ENCODE measurements at regions not wholly inside any gene's neighbourhood (a gene's known extent, or its start where the extent isn't known, plus 50 kb on each side); places are given as distances from the start of the nearest gene placed in this dataset.

- H3K4me2 ChIP-seq (ENCODE audit: insufficient read depth in 1 of 2, low read depth in 2 of 2, low read length in 2 of 2), result no peak overlapping the region
- no peak overlapping the region for H2BK15ac ChIP-seq (ENCODE audit: low read length)
- H3K9me3 ChIP-seq (ENCODE audit: insufficient read depth in 2 of 2, low read depth in 1 of 2, low read length in 1 of 2), result peaks cover 2 to 4% of the 10 kb centered on the region in 2 experiments; a peak in 1 of 4 replicates
- H2BK12ac ChIP-seq (ENCODE audit: low read depth, low read length), result no peak overlapping the region
- H3K23me2 ChIP-seq (ENCODE audit: low read depth, low read length), result no peaks in the 10 kb centered on the region
- no peak overlapping the region for H3K56ac ChIP-seq (replicated peaks; ENCODE audit: insufficient read length, low read depth, low read length)
- H4K20me1 ChIP-seq (replicated peaks in 1 of 2; ENCODE audit: control insufficient read depth in 1 of 2, insufficient read depth in 2 of 2, low read length in 2 of 2), result no peaks in the 10 kb centered on the region
- no peak for FAIRE-seq
- no peaks in the 10 kb centered on the region for H3K79me1 ChIP-seq (ENCODE audit: low read depth, low read length)
- H2AK5ac ChIP-seq (ENCODE audit: low read depth, low read length), result no peak overlapping the region
- no peaks in the 10 kb centered on the region for H3K36me3 ChIP-seq (ENCODE audit: control insufficient read depth in 2 of 4, insufficient read depth in 4 of 4, low read length in 3 of 4)
- no peak overlapping the region for H3K4ac ChIP-seq (replicated peaks; ENCODE audit: insufficient read length, low read depth, low read length)
- H3K79me2 ChIP-seq (ENCODE audit: control insufficient read depth in 1 of 2, insufficient read depth in 2 of 2, low read length in 2 of 2), result no peaks in the 10 kb centered on the region
- no peak overlapping the region for H3K4me3 ChIP-seq (ENCODE audit: extremely low read depth in 1 of 4, insufficient read depth in 2 of 4, low read depth in 3 of 4, low read length in 4 of 4)
- no peak overlapping the region for H3K18ac ChIP-seq (ENCODE audit: extremely low read depth, low read length)
- no peaks in the 10 kb centered on the region for H3K4me1 ChIP-seq (replicated peaks in 1 of 4; ENCODE audit: control insufficient read depth in 3 of 4, insufficient read depth in 4 of 4, low read length in 3 of 4)
- H3K23ac ChIP-seq (ENCODE audit: insufficient read length), result no peak overlapping the region
- H2BK120ac ChIP-seq (replicated peaks; ENCODE audit: low read depth, low read length), result no peak overlapping the region
- H3K27me3 ChIP-seq (replicated peaks in 1 of 4; ENCODE audit: control insufficient read depth in 3 of 4, extremely low read depth in 1 of 4, insufficient read depth in 3 of 4, low read length in 3 of 4), result no peaks in the 10 kb centered on the region
- no peak overlapping the region for H4K5ac ChIP-seq (ENCODE audit: insufficient read length, low read depth, low read length)
- no peak overlapping the region for H3K27ac ChIP-seq (ENCODE audit: low read depth, low read length)
- H2AFZ ChIP-seq (ENCODE audit: low read length), result no peak overlapping the region
- peak overlapping the region; percentile 37; the same call in 1 of the 2 replicates for H2BK20ac ChIP-seq (ENCODE audit: low read length)
- H4K8ac ChIP-seq (ENCODE audit: extremely low read depth, insufficient read depth, low read length), result no peak overlapping the region
- no peak overlapping the region for H3K9ac ChIP-seq (replicated peaks in 1 of 4; ENCODE audit: extremely low read depth in 1 of 4, low read depth in 3 of 4, low read length in 3 of 4)
- no peak for DNase-seq (ENCODE audit: low read depth in 1 of 2, low spot score in 2 of 2)
- ChIA-PET CTCF (ENCODE audit: partially characterized antibody) (interaction anchor here (1.1 kb wide), 1 partner anchor 14 kb away, joined by 3 read pairs; no protein-coding TSS in a partner anchor), POLR2A (ENCODE audit: partially characterized antibody) (no interaction called here)
- H4K91ac ChIP-seq (replicated peaks; ENCODE audit: insufficient read length, low read length), result no peak overlapping the region
- no peak overlapping the region for H2BK5ac ChIP-seq (ENCODE audit: low read depth, low read length)
- H3K14ac ChIP-seq (ENCODE audit: insufficient read length), result no peak overlapping the region
- no peak for TF ChIP-seq YY1 (IDR thresholded peaks at IDR 0.05; ENCODE audit: low read depth, low read length)
- no peak for TF ChIP-seq ATF2 (IDR thresholded peaks at IDR 0.05; ENCODE audit: low read length)
- no peak for TF ChIP-seq SRF (IDR thresholded peaks at IDR 0.05; ENCODE audit: low read depth, low read length)
- no peak for TF ChIP-seq SP2 (IDR thresholded peaks at IDR 0.05; ENCODE audit: low read length)
- no peak for TF ChIP-seq JUND (IDR thresholded peaks at IDR 0.05; ENCODE audit: low read length)
- no peak for TF ChIP-seq FOSL1 (IDR thresholded peaks at IDR 0.05; ENCODE audit: insufficient read depth, low read depth, low read length)
- TF ChIP-seq SIX5 (IDR thresholded peaks at IDR 0.05; ENCODE audit: low read depth, low read length), result no peak
- no peak for TF ChIP-seq CBX5 (IDR thresholded peaks at IDR 0.05; ENCODE audit: low read depth, low read length)
- TF ChIP-seq CTBP2 (IDR thresholded peaks at IDR 0.05; ENCODE audit: borderline replicate concordance, insufficient read depth, insufficient read length, low read length), result no peak
- TF ChIP-seq NANOG (IDR thresholded peaks at IDR 0.05; ENCODE audit: insufficient read depth, low read depth, low read length, poor library complexity, severe bottlenecking), result no peak
Observed at GRCh38 chr4:159555873-159556272, 453.0 kb downstream of the RAPGEF2 start.

Measured in H1 (cell line).